ENCODE measurements at regions not wholly inside any gene's neighbourhood (a gene's known extent, or its start where the extent isn't known, plus 50 kb on each side); places are given as distances from the start of the nearest gene placed in this dataset.
"Not testable (repeated sequence)": the region's sequence is repeated elsewhere in the genome, so short reads cannot be mapped to it uniquely, and the experiment has no call there.

DNA sequence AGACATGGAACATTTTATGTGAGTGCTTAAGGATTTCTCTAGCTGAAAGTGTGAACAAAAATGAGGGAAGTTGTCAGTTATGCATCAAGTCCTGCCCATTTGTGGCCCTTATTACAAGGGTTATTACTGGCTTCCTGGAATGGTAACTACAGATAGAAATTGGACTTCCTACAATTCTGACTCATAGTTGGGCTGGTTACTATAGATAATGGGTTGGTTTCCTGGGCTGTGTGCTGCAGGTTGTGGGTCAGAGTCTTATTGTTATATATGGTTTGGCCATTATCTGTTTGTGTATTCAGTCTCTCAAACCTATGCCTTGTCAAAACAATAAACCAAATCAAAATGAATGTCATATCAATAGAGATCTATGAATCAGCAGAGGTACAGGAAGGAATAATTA, 313.7 kb downstream of the ADAMTS20 start:
- H3K27ac Mint-ChIP-seq: no peak overlapping the region
- DNase-seq: no peak
- no peaks in the 10 kb centered on the region for H3K4me1 Mint-ChIP-seq (ENCODE audit: low read depth)
- TF ChIP-seq, protein P1, sequence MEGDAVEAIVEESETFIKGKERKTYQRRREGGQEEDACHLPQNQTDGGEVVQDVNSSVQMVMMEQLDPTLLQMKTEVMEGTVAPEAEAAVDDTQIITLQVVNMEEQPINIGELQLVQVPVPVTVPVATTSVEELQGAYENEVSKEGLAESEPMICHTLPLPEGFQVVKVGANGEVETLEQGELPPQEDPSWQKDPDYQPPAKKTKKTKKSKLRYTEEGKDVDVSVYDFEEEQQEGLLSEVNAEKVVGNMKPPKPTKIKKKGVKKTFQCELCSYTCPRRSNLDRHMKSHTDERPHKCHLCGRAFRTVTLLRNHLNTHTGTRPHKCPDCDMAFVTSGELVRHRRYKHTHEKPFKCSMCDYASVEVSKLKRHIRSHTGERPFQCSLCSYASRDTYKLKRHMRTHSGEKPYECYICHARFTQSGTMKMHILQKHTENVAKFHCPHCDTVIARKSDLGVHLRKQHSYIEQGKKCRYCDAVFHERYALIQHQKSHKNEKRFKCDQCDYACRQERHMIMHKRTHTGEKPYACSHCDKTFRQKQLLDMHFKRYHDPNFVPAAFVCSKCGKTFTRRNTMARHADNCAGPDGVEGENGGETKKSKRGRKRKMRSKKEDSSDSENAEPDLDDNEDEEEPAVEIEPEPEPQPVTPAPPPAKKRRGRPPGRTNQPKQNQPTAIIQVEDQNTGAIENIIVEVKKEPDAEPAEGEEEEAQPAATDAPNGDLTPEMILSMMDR (IDR thresholded peaks at IDR 0.05): no peak
- no peaks in the 10 kb centered on the region for H3K27me3 Mint-ChIP-seq (ENCODE audit: insufficient read depth)
- H3K9me3 Mint-ChIP-seq: peaks cover 3% of the 10 kb centered on the region; the same call in 1 of the 2 replicates
- no peak overlapping the region for H3K4me3 Mint-ChIP-seq
- H3K36me3 Mint-ChIP-seq (ENCODE audit: low read depth): no peaks in the 10 kb centered on the region

GRCh38 chr12:43237238-43237879, 314.6 kb downstream of the ADAMTS20 start:
- no peak overlapping the region for H3K4me3 Mint-ChIP-seq
- DNase-seq: no peak

GRCh38 chr12:43235721-43236120, 316.3 kb downstream of the ADAMTS20 start:
- no peaks in the 10 kb centered on the region for H3K27me3 Mint-ChIP-seq (ENCODE audit: insufficient read depth)
- H3K27ac Mint-ChIP-seq: no peak overlapping the region
- TF ChIP-seq, protein P1 (IDR thresholded peaks at IDR 0.05): no peak
- no peaks in the 10 kb centered on the region for H3K36me3 Mint-ChIP-seq (ENCODE audit: low read depth)
- peaks cover 3% of the 10 kb centered on the region; the same call in 1 of the 2 replicates for H3K9me3 Mint-ChIP-seq
- H3K4me1 Mint-ChIP-seq (ENCODE audit: low read depth): no peaks in the 10 kb centered on the region
- no peak overlapping the region for H3K4me3 Mint-ChIP-seq
- no peak for DNase-seq

More at GRCh38 chr12:43237238-43237879, 314.6 kb downstream of the ADAMTS20 start:
- TF ChIP-seq, protein P1 (IDR thresholded peaks at IDR 0.05): no peak
- Mint-ChIP-seq H3K4me1 (ENCODE audit: low read depth) (no peaks in the 10 kb centered on the region), H3K27me3 (ENCODE audit: insufficient read depth) (no peaks in the 10 kb centered on the region), H3K9me3 (peaks cover 3% of the 10 kb centered on the region; the same call in 1 of the 2 replicates), H3K27ac (no peak overlapping the region), H3K36me3 (ENCODE audit: low read depth) (no peaks in the 10 kb centered on the region)

DNA sequence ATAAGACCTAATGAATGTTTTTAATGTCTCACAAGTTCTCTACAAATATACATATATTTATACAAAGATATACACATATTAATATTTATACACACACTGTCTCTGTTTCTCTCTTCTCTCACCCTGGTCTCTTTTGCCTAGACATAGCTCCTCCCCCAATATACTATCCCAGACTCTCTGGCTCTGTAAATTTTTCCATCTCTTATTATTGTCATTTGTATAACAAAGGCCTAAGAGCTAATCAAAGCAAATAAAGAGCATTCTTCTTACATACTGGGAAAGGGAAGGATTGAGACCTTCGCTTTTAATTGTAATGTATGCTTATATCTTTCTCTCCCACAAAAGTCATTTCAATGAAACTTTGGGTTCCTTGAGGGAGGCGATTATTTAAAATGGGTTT, 318.1 kb downstream of the ADAMTS20 start:
- H3K27me3 Mint-ChIP-seq (ENCODE audit: insufficient read depth): no peaks in the 10 kb centered on the region
- H3K36me3 Mint-ChIP-seq (ENCODE audit: low read depth): no peaks in the 10 kb centered on the region
- no peak overlapping the region for H3K4me3 Mint-ChIP-seq
- peaks cover 3% of the 10 kb centered on the region; the same call in 1 of the 2 replicates for H3K9me3 Mint-ChIP-seq
- no peak for DNase-seq
- TF ChIP-seq, protein P1 (IDR thresholded peaks at IDR 0.05): no peak
- no peak overlapping the region for H3K27ac Mint-ChIP-seq
- H3K4me1 Mint-ChIP-seq (ENCODE audit: low read depth): no peaks in the 10 kb centered on the region

GRCh38 chr12:43226151-43226550, 325.9 kb downstream of the ADAMTS20 start:
- TF ChIP-seq, protein P1 (IDR thresholded peaks at IDR 0.05): no peak
- H3K9me3 Mint-ChIP-seq: no peaks in the 10 kb centered on the region; the same call in 1 of the 2 replicates
- peaks cover 2% of the 10 kb centered on the region for H3K27me3 Mint-ChIP-seq (ENCODE audit: insufficient read depth)
- no peaks in the 10 kb centered on the region for H3K4me1 Mint-ChIP-seq (ENCODE audit: low read depth)
- H3K27ac Mint-ChIP-seq: no peak overlapping the region
- H3K4me3 Mint-ChIP-seq: no peak overlapping the region
- no peaks in the 10 kb centered on the region for H3K36me3 Mint-ChIP-seq (ENCODE audit: low read depth)
- no peak for DNase-seq

GRCh38 chr12:43224190-43224805, 327.7 kb downstream of the ADAMTS20 start:
- H3K27ac Mint-ChIP-seq; H3K9me3 Mint-ChIP-seq; DNase-seq; H3K4me3 Mint-ChIP-seq; H3K27me3 Mint-ChIP-seq (ENCODE audit: insufficient read depth); H3K36me3 Mint-ChIP-seq (ENCODE audit: low read depth); H3K4me1 Mint-ChIP-seq (ENCODE audit: low read depth): not testable (repeated sequence)
